ENCODE measurements at regions not wholly inside any gene's neighbourhood (a gene's known extent, or its start where the extent isn't known, plus 50 kb on each side); places are given as distances from the start of the nearest gene placed in this dataset.
A peak's percentile ranks its signal among the peaks of the same experiment; 100 is the strongest.

DNA sequence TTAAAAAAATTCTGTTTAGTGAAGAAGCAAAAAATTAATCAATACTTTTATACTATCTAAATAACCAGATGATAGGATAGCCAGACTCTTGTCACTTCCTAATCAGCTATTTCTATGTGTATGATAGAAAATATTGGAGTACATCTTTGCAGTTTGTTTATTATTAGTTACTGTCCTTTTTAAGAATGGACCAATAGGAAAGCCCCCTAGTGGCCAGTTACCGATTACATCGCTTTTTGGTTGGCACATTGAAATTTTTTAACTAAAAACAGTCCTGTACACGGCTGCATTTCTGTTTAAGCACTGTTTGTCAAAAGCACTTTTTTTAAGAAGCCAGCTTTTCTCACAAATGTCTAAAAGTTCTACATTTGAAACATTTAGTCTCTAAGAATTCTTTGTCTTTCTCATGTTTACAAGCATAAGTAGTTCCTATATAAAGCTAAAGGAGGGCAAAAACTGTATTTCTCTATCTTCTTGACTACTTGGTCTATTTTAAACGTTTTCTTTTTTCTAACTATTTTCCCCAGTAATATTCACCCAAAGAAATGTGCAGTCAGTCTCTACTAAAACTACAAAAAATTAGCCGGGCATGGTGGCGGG, 253.2 kb upstream of the LRTM1 start:
- no peak overlapping the region for H2AFZ ChIP-seq (ENCODE audit: low read depth, low read length)
- no peak overlapping the region for H2BK12ac ChIP-seq (ENCODE audit: low read length in 2 of 2)
- H2BK15ac ChIP-seq (ENCODE audit: low read depth, poor library complexity, severe bottlenecking): no peak overlapping the region
- H4K8ac ChIP-seq (ENCODE audit: low read length): no peak overlapping the region
- H3K9me3 ChIP-seq (ENCODE audit: control insufficient read depth, low read length): no peaks in the 10 kb centered on the region
- H3K9ac ChIP-seq (ENCODE audit: low read length): no peak overlapping the region
- H3K27me3 ChIP-seq (ENCODE audit: control insufficient read depth in 1 of 2, insufficient read depth in 1 of 2, low read length in 2 of 2): no peaks in the 10 kb centered on the region
- no peaks in the 10 kb centered on the region for H3K79me1 ChIP-seq (replicated peaks; ENCODE audit: low read length, poor library complexity, severe bottlenecking)
- H3K4me2 ChIP-seq (ENCODE audit: low read length, poor library complexity, severe bottlenecking): no peak overlapping the region
- no peaks in the 10 kb centered on the region for H3K36me3 ChIP-seq (ENCODE audit: control insufficient read depth in 1 of 2, insufficient read depth in 2 of 2, low read depth in 1 of 2, low read length in 2 of 2)
- no peak overlapping the region for H2BK5ac ChIP-seq (ENCODE audit: low read depth, low read length, poor library complexity, severe bottlenecking)
- H2BK120ac ChIP-seq (ENCODE audit: low read depth, low read length): no peak overlapping the region
- H3K4ac ChIP-seq (ENCODE audit: low read depth in 1 of 2, low read length in 2 of 2): no peak overlapping the region
- H3K27ac ChIP-seq (ENCODE audit: low read length, poor library complexity, severe bottlenecking): no peak overlapping the region
- no peak overlapping the region for H2AK5ac ChIP-seq (ENCODE audit: low read length, severe bottlenecking)
- H3K23ac ChIP-seq (ENCODE audit: low read length in 2 of 2): no peak overlapping the region
- WGBS: 40% methylated on average over 6 of the region's 6 CpGs
- no peak overlapping the region for H3K14ac ChIP-seq (ENCODE audit: low read length in 2 of 2)
- no peaks in the 10 kb centered on the region for H3K4me1 ChIP-seq (ENCODE audit: control insufficient read depth, insufficient read depth, low read depth, low read length)
- DNase-seq: peak; percentile 50
- H3K4me3 ChIP-seq (ENCODE audit: insufficient read depth in 1 of 2, low read depth in 1 of 2, low read length in 2 of 2): no peak overlapping the region
- H4K91ac ChIP-seq (ENCODE audit: low read length): no peak overlapping the region
- H3K18ac ChIP-seq (ENCODE audit: low read depth in 1 of 2, low read length in 2 of 2): no peak overlapping the region

- peak overlapping the region; percentile 19 to 52 for H2BK12ac ChIP-seq (ENCODE audit: low read length in 2 of 2)
- no peak overlapping the region for H3K27ac ChIP-seq (ENCODE audit: low read length, poor library complexity, severe bottlenecking)
- 82% methylated on average over 3 of the region's 3 CpGs for WGBS
- H2BK120ac ChIP-seq (ENCODE audit: low read depth, low read length): no peak overlapping the region
- no peaks in the 10 kb centered on the region for H3K27me3 ChIP-seq (ENCODE audit: control insufficient read depth in 1 of 2, insufficient read depth in 1 of 2, low read length in 2 of 2)
- no peak overlapping the region for H4K8ac ChIP-seq (ENCODE audit: low read length)
- H2BK15ac ChIP-seq (ENCODE audit: low read depth, poor library complexity, severe bottlenecking): peak overlapping the region; percentile 41
- DNase-seq: no peak
- no peak overlapping the region for H3K4me2 ChIP-seq (ENCODE audit: low read length, poor library complexity, severe bottlenecking)
- no peaks in the 10 kb centered on the region for H3K79me1 ChIP-seq (replicated peaks; ENCODE audit: low read length, poor library complexity, severe bottlenecking)
- no peak overlapping the region for H2AFZ ChIP-seq (ENCODE audit: low read depth, low read length)
- H2AK5ac ChIP-seq (ENCODE audit: low read length, severe bottlenecking): peak overlapping the region; percentile 36
- H2BK5ac ChIP-seq (ENCODE audit: low read depth, low read length, poor library complexity, severe bottlenecking): no peak overlapping the region
- no peak overlapping the region for H3K4me3 ChIP-seq (ENCODE audit: insufficient read depth in 1 of 2, low read depth in 1 of 2, low read length in 2 of 2)
- no peak overlapping the region for H3K9ac ChIP-seq (ENCODE audit: low read length)
- no peak overlapping the region for H3K23ac ChIP-seq (ENCODE audit: low read length in 2 of 2)
- H3K4ac ChIP-seq (ENCODE audit: low read depth in 1 of 2, low read length in 2 of 2): peak overlapping the region in 1 of 2 experiments; percentile 69
- H3K36me3 ChIP-seq (ENCODE audit: control insufficient read depth in 1 of 2, insufficient read depth in 2 of 2, low read depth in 1 of 2, low read length in 2 of 2): no peaks in the 10 kb centered on the region
- H3K14ac ChIP-seq (ENCODE audit: low read length in 2 of 2): no peak overlapping the region
- H4K91ac ChIP-seq (ENCODE audit: low read length): no peak overlapping the region
- H3K4me1 ChIP-seq (ENCODE audit: control insufficient read depth, insufficient read depth, low read depth, low read length): no peaks in the 10 kb centered on the region
- no peaks in the 10 kb centered on the region for H3K9me3 ChIP-seq (ENCODE audit: control insufficient read depth, low read length)
- peak overlapping the region in 1 of 2 experiments; percentile 52 for H3K18ac ChIP-seq (ENCODE audit: low read depth in 1 of 2, low read length in 2 of 2)
Observed at GRCh38 chr3:55180161-55180560, 252.3 kb upstream of the LRTM1 start.

DNA sequence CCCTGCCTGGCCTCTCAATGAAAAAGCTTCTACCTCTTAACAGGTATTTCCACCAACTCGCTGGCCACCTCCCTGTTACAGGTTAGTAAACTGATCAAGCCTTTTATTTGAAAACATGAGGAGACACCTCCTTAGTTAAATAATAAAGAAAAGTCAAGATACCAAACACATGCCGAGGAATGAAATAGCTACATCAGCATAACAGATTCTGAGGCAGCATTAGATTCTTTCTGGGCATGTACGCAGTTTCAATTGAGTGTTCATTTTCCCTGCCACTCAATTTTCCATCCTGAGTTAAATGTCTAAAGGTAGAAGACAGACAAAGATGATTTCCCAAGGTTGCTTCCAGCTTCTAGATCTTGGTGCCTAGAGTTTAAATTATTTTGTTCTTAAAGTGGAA, 250.5 kb upstream of the LRTM1 start:
- no peak overlapping the region for H3K4me2 ChIP-seq (ENCODE audit: low read length, poor library complexity, severe bottlenecking)
- H3K18ac ChIP-seq (ENCODE audit: low read depth in 1 of 2, low read length in 2 of 2): no peak overlapping the region
- no peak overlapping the region for H2AFZ ChIP-seq (ENCODE audit: low read depth, low read length)
- no peaks in the 10 kb centered on the region for H3K9me3 ChIP-seq (ENCODE audit: control insufficient read depth, low read length)
- H3K23ac ChIP-seq (ENCODE audit: low read length in 2 of 2): no peak overlapping the region
- H3K14ac ChIP-seq (ENCODE audit: low read length in 2 of 2): no peak overlapping the region
- H4K91ac ChIP-seq (ENCODE audit: low read length): no peak overlapping the region
- no peaks in the 10 kb centered on the region for H3K4me1 ChIP-seq (ENCODE audit: control insufficient read depth, insufficient read depth, low read depth, low read length)
- H2BK120ac ChIP-seq (ENCODE audit: low read depth, low read length): no peak overlapping the region
- peak overlapping the region in 1 of 2 experiments; percentile 73 for H2BK12ac ChIP-seq (ENCODE audit: low read length in 2 of 2)
- H3K4ac ChIP-seq (ENCODE audit: low read depth in 1 of 2, low read length in 2 of 2): no peak overlapping the region
- 94% methylated on average over 3 of the region's 3 CpGs for WGBS
- H2BK15ac ChIP-seq (ENCODE audit: low read depth, poor library complexity, severe bottlenecking): no peak overlapping the region
- H2BK5ac ChIP-seq (ENCODE audit: low read depth, low read length, poor library complexity, severe bottlenecking): no peak overlapping the region
- no peak overlapping the region for H4K8ac ChIP-seq (ENCODE audit: low read length)
- no peak for DNase-seq
- H3K79me1 ChIP-seq (replicated peaks; ENCODE audit: low read length, poor library complexity, severe bottlenecking): no peaks in the 10 kb centered on the region
- no peak overlapping the region for H3K4me3 ChIP-seq (ENCODE audit: insufficient read depth in 1 of 2, low read depth in 1 of 2, low read length in 2 of 2)
- H3K9ac ChIP-seq (ENCODE audit: low read length): no peak overlapping the region
- no peaks in the 10 kb centered on the region for H3K27me3 ChIP-seq (ENCODE audit: control insufficient read depth in 1 of 2, insufficient read depth in 1 of 2, low read length in 2 of 2)
- H3K27ac ChIP-seq (ENCODE audit: low read length, poor library complexity, severe bottlenecking): no peak overlapping the region
- H3K36me3 ChIP-seq (ENCODE audit: control insufficient read depth in 1 of 2, insufficient read depth in 2 of 2, low read depth in 1 of 2, low read length in 2 of 2): no peaks in the 10 kb centered on the region
- no peak overlapping the region for H2AK5ac ChIP-seq (ENCODE audit: low read length, severe bottlenecking)

DNA sequence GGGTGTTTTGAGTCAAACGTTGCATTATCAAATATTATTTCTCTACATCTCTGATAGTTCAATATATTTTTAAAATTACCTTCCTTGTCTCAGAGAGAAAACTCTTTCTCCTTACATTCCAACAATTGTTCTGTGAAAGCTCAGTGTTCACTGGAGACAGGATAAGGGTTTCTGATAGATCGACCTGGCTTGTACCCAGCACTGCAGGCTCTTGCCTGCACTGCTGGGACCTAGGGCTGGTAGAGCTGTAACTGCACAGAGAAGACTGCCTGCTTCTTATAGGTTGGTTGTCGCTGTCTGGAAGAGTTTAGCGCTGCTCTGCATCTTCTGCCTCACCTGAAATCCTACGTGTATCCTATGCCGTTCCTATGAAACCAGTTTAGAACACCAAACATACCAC, 249.9 kb upstream of the LRTM1 start:
- Histone ChIP-seq H2BK12ac (ENCODE audit: low read length in 2 of 2) (peak overlapping the region; percentile 37 to 73), H3K4me2 (ENCODE audit: low read length, poor library complexity, severe bottlenecking) (no peak overlapping the region), H2BK5ac (ENCODE audit: low read depth, low read length, poor library complexity, severe bottlenecking) (no peak overlapping the region), H2AFZ (ENCODE audit: low read depth, low read length) (no peak overlapping the region), H3K27ac (ENCODE audit: low read length, poor library complexity, severe bottlenecking) (no peak overlapping the region), H3K18ac (ENCODE audit: low read depth in 1 of 2, low read length in 2 of 2) (no peak overlapping the region), H3K9ac (ENCODE audit: low read length) (no peak overlapping the region), H3K4me3 (ENCODE audit: insufficient read depth in 1 of 2, low read depth in 1 of 2, low read length in 2 of 2) (no peak overlapping the region), H3K23ac (ENCODE audit: low read length in 2 of 2) (no peak overlapping the region), H3K36me3 (ENCODE audit: control insufficient read depth in 1 of 2, insufficient read depth in 2 of 2, low read depth in 1 of 2, low read length in 2 of 2) (no peaks in the 10 kb centered on the region), H3K9me3 (ENCODE audit: control insufficient read depth, low read length) (no peaks in the 10 kb centered on the region), H3K4me1 (ENCODE audit: control insufficient read depth, insufficient read depth, low read depth, low read length) (no peaks in the 10 kb centered on the region), H3K79me1 (replicated peaks; ENCODE audit: low read length, poor library complexity, severe bottlenecking) (no peaks in the 10 kb centered on the region), H4K8ac (ENCODE audit: low read length) (no peak overlapping the region), H3K27me3 (ENCODE audit: control insufficient read depth in 1 of 2, insufficient read depth in 1 of 2, low read length in 2 of 2) (no peaks in the 10 kb centered on the region), H2AK5ac (ENCODE audit: low read length, severe bottlenecking) (peak overlapping the region; percentile 26), H3K14ac (ENCODE audit: low read length in 2 of 2) (no peak overlapping the region), H2BK15ac (ENCODE audit: low read depth, poor library complexity, severe bottlenecking) (no peak overlapping the region), H3K4ac (ENCODE audit: low read depth in 1 of 2, low read length in 2 of 2) (peak overlapping the region in 1 of 2 experiments; percentile 32), H2BK120ac (ENCODE audit: low read depth, low read length) (no peak overlapping the region), H4K91ac (ENCODE audit: low read length) (no peak overlapping the region)
- WGBS: 90% methylated on average over 4 of the region's 6 CpGs
- no peak for DNase-seq

All from mesenchymal stem cell (in vitro differentiated cells and primary cell).